HuH-7 (cell line): ENCODE measurements at regions not wholly inside any gene's neighbourhood (a gene's known extent, or its start where the extent isn't known, plus 50 kb on each side); places are given as distances from the start of the nearest gene placed in this dataset.
"Not testable (repeated sequence)": the region's sequence is repeated elsewhere in the genome, so short reads cannot be mapped to it uniquely, and the experiment has no call there.

Experiments
- DNase-seq: peaks from one replicate; pipeline ENCODE4 v3.0.0; 2011; ENCODE audit warnings: low spot score

- not testable (repeated sequence) for DNase-seq
Observed at GRCh38 chr17:16842346-16842745, 129.6 kb downstream of the TNFRSF13B start.

- DNase-seq = not testable (repeated sequence)
Observed at GRCh38 chr17:16841896-16842295, 130.0 kb downstream of the TNFRSF13B start.

- DNase-seq = not testable (repeated sequence)
Observed at GRCh38 chr17:16840219-16840618, 131.7 kb downstream of the TNFRSF13B start.

- DNase-seq = not testable (repeated sequence)
Observed at GRCh38 chr17:16839242-16840175, 132.4 kb downstream of the TNFRSF13B start.

- not testable (repeated sequence) for DNase-seq
Observed at GRCh38 chr17:16838795-16839194, 133.1 kb downstream of the TNFRSF13B start.

GRCh38 chr17:16838287-16838686 lies 133.6 kb downstream of the TNFRSF13B start:
- DNase-seq = not testable (repeated sequence)

GRCh38 chr17:16837468-16838266 lies 134.3 kb downstream of the TNFRSF13B start:
- DNase-seq = not testable (repeated sequence)

GRCh38 chr17:16836315-16836915 lies 135.5 kb downstream of the TNFRSF13B start:
- not testable (repeated sequence) for DNase-seq

- DNase-seq = not testable (repeated sequence)
Observed at GRCh38 chr17:16833517-16833916, 138.4 kb downstream of the TNFRSF13B start.

- not testable (repeated sequence) for DNase-seq
Observed at GRCh38 chr17:16832853-16833252, 139.1 kb downstream of the TNFRSF13B start.

GRCh38 chr17:16832206-16832605 lies 139.7 kb downstream of the TNFRSF13B start:
- not testable (repeated sequence) for DNase-seq

- DNase-seq = not testable (repeated sequence)
Observed at GRCh38 chr17:16830770-16831169, 140.7 kb downstream of the CCDC144A start.

GRCh38 chr17:16830219-16830618 lies 140.2 kb downstream of the CCDC144A start:
- not testable (repeated sequence) for DNase-seq
